Globus pallidus (tissue), 1 donor: ENCODE measurements at regions not wholly inside any gene's neighbourhood (a gene's known extent, or its start where the extent isn't known, plus 50 kb on each side); places are given as distances from the start of the nearest gene placed in this dataset.

Source experiments
- DNase-seq: peaks from one replicate; pipeline ENCODE4 v3.0.0-alpha.2; 2015; ENCODE audit warnings: low spot score

- DNase-seq = no peak
Measured at GRCh38 chr10:133035952-133036351, 51.8 kb upstream of the ADGRA1 start.

GRCh38 chr10:133034762-133035161, 53.0 kb upstream of the ADGRA1 start:
- no peak for DNase-seq

GRCh38 chr10:133034092-133034491, 53.6 kb upstream of the ADGRA1 start:
- DNase-seq = no peak

DNA sequence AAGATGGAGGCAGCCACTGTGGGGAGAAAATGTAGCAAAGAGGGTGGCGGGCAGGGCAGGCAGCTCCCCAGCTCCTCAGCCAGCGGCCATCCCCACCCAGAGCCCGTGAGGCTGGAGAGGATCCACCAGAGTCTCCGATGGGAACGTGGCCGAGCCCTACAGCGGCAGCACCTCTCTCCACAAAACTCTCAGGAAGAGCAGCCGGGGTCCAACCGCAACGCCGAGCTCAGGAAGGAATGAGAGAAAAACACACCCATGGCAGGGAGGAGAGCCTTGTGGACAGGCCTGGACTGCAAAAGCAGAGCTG, 54.0 kb upstream of the ADGRA1 start:
- no peak for DNase-seq

GRCh38 chr10:133032976-133033741, 54.6 kb upstream of the ADGRA1 start:
- DNase-seq = no peak

- DNase-seq = no peak
Measured at GRCh38 chr10:133032231-133032630, 55.5 kb upstream of the ADGRA1 start.

- no peak for DNase-seq
Measured at GRCh38 chr10:133031541-133032125, 56.1 kb upstream of the ADGRA1 start.

DNA sequence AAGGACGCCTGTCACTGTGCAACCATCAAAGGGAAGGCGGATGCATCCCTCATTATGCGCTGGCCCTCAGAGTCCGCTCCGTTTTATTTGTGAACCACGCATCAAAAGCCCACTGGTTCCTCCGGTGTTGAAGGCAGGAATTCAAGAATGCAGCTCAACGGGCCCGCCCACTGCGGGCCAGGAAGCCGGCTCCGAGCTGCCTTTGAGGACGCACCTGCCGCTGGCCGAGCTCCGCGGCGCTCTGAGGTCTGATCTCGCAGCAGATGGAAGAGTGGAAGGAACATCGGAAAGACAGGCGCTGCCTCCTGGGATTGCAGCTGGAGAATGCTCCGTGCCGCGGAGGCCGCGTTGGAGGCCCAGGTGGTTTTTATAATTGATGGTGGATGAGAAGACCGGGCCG, 56.9 kb upstream of the ADGRA1 start:
- no peak for DNase-seq

- DNase-seq = no peak
Measured at GRCh38 chr10:133030126-133030525, 57.6 kb upstream of the ADGRA1 start.

GRCh38 chr10:133028956-133029355, 58.8 kb upstream of the ADGRA1 start:
- DNase-seq = no peak

- DNase-seq = no peak
Measured at GRCh38 chr10:133028158-133028557, 59.6 kb upstream of the ADGRA1 start.

DNA sequence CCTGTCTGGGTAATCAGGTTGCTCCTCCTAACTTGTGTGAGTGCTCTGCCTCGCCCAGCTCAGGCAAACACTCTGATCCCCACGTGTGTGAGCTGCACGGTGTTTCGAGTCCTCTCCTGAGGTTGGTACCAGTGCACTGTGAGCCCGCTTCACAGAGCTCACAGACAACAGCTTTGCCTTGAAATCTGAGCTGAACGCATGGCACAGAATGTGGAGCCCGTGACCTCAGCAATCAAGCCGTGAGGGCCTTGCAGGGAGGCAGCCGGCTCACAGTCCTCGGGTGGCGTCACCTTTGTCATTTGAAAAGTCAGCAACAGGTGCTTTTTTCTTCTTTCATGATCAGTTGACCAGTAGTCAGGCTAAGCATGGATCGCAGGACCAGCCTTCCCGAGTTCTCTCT, 60.2 kb upstream of the ADGRA1 start:
- no peak for DNase-seq

DNA sequence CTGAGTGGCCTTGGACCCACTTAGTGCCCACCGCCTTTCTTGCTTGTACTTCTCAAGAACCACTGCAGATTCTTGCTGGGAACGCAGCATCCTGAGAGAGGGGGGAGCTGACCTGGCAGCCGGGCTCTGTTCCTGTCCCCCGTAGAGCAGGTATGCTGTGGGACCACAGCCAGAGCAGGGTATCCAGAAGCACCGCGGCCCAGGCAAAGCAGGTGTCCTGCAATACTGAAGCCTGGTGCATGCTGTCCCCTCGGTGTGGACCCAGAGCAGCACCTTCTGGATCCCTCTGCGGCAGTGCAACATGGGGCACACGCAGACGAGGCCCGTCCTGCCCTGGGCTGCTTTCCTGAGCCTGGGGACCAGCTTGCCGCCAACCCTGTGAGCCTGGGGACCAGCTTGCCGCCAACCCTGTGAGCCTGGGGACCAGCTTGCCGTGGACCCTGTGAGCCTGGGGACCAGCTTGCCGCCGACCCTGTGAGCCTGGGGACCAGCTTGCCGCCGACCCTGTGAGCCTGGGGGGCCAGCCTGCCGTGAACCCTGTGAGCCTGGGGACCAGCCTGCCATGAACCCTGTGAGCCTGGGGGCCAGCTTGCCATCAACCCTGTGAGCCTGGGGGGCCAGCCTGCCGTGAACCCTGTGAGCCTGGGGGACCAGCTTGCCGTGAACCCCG, 60.9 kb upstream of the ADGRA1 start:
- no peak for DNase-seq

DNA sequence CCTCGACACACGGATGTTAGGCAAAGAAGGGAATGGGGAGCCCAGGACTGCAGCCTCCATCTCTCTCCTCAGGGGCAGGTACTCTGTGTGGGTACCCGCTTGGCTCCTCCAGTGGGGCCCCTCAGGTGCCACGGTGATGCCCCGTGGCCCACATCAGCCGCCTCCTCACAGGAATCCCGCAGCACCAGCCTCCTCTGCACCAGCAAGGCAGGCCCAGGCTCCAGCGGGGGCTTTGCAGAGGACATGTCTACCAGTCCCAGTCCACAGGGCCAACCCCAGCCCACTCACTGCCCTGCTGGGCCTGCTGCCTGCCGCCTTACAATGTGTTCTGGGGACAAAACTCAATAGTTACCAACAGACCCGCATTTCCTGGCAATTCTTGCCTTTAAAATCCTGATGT, 61.6 kb upstream of the ADGRA1 start:
- no peak for DNase-seq

GRCh38 chr10:133025558-133026090, 62.1 kb upstream of the ADGRA1 start:
- no peak for DNase-seq

GRCh38 chr10:133024704-133025557, 62.8 kb upstream of the ADGRA1 start:
- no peak for DNase-seq

DNA sequence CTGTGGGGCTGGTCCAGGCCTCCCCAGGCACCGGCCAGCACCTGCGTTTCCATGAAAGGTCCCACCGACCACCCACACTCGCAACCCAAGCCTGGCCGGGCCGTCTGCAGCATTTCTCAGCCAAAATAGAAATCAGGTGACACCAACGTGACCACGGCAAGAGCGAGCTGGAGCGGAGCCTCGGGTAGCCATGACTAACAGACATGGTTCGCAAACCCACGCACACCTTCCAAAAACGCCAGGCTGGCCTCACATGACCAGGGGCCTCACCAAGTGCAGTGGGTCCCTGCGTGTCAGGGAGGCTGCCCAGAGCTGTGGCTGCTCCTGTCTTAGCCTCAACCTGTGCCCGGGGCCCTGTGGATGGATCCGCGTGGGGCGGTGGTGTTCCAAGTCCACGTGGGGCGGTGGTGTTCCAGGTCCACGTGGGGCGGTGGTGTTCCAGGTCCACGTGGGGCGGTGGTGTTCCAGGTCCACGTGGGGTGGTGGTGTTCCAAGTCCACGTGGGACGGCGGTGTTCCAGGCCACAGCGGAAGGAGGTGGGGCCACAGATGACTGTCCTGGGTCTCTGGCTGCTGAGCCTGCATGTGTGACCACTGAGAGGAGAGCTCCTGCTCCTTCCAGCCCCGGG, 64.4 kb upstream of the ADGRA1 start:
- no peak for DNase-seq

DNA sequence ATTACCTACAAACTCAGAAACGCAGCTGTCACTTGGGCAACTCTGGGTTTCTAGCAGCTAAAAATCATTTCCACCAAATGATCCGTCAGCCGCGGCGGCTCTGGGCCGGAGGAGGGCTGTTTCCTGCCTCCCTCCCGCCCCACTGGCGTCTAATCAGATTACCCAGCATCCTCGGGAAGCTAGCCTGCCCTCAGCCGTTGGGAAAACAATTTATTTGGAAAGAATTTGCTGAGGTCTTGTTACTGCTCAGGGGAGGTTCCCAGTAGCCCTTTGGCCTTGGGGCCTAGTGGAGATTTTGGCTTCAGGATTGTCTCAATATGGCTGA, 65.0 kb upstream of the ADGRA1 start:
- DNase-seq = no peak

DNA sequence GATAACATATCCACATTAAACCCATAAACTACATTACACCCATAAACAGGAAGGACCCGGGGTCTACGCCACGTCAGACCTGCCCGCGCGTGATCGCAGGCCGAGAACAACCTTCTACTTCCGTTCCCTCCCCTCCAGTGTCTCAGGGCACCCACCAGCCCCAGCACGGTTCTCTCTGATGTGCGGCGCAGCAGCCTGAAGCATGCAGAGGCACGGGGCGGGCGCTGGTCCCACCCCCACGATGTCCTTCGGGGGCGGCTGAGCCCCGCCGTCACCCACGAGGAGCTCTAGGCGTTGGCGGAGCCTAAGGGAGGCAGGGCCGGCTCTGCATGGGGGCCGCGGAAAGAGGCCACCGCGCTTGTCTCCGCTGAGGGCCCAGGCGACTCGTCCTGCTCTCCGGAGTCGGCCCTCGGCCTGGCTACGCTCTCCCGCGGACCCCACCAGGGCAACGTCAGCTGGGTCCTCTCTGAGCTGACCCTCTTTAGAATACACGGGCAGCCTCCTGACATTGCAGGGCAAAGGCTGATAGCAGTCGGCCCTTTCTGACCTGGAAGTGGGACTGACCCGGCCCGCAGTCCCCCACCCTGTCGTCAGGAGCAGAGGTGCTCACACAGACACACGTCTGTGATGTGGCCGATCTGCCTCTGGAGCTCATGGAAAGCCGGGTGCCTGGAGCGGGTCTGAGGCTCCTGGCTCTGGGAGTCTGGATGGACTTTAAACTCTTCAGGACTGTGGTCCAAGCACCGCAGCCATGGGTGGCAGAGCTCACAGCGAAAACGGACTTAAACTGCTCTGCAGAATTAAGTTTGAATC, 65.6 kb upstream of the ADGRA1 start:
- DNase-seq = no peak

DNA sequence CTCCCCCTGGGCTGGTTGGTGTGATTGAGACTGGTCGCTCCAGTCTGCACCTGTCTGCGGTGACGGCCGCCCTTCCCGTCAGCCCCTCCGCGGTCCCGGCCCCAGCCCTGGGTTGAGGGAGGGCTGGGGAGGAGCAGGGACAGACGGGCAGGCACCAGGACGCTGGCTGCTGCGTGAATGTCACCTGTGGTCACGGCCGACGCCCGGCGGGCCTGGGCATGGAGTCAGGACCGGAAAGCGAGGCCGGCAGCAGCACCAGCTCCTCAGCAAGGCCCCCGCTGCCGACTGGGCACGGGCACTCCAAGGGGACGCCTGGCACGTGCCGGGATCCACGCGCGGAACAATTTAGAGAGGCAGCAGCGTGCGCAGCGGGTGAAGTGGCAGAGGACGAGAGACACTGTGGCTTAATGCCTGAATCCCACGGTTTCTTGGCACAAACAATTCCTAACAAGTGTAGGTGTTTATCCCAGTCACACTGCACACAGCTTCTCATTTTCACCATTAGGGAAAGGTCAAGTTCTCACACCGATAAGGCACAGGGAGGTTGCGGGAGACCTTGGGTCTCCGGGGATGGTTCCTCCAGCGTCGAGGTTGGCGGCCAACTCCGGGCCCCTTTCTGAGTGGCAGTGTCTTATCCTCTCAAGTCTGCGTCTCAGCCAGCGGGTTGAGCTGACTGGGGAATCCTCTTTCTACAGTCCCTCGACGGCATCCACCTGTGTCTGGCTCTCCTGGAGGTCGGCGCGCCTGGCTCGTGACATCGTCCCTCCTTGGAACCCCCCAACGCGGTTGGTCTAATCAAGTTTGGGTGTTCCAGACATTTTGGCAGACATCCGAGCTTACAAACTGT, 66.4 kb upstream of the ADGRA1 start:
- no peak for DNase-seq
